GM10248 (cell line): ENCODE measurements at regions not wholly inside any gene's neighbourhood (a gene's known extent, or its start where the extent isn't known, plus 50 kb on each side); places are given as distances from the start of the nearest gene placed in this dataset.

Source experiments
- CTCF ChIA-PET: fragments of 300-600 bp; sonication (Branson Sonifier 250); formaldehyde crosslinking; extraction: SDS; loops from one replicate; lab custom pipeline; 2021; ENCODE audit warnings: antibody characterized with exemption; lab: Yijun Ruan, JAX
- POLR2A ChIA-PET: fragments of 350-650 bp; sonication (Branson Sonifier 250); formaldehyde crosslinking; extraction: SDS; loops from one replicate; lab custom pipeline; 2020; ENCODE audit warnings: antibody characterized with exemption; lab: Yijun Ruan, JAX
- DNase-seq: peaks from one replicate; pipeline ENCODE4 v3.0.0; 2012; ENCODE audit errors: extremely low spot score
- CTCF ChIP-seq: IDR thresholded peaks from 2 replicates; pipeline ENCODE4 v1.5.1; 2012; ENCODE audit warnings: mild to moderate bottlenecking, low read depth; ENCODE audit errors: extremely low read depth, missing control alignments, control extremely low read depth

DNA sequence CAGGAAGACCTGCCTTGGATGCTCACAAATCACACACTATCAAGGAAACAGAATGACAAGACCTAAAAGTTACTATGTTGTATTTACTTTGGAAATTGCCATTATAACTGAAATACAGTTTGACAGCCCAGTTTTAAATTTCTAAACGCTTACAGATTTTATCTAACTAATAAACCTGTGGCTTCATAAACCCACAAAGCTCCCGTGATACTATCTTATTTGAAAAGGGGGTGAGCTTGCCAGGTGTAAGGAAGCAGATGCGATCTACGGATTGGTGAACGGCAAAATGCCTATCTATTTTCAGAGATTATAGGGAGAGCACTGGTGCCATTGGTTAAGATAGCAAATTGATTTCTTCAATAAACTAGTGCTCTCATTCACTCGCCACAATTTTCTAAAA, 485.5 kb downstream of the BCAT1 start:
- no peak for TF ChIP-seq CTCF
- no peak for DNase-seq
- POLR2A ChIA-PET = no interaction called here
- CTCF ChIA-PET = interaction anchor here (1.3 to 1.7 kb wide), 2 partner anchors 20 to 43 kb away, joined by 4 read pairs; no protein-coding TSS in a partner anchor

DNA sequence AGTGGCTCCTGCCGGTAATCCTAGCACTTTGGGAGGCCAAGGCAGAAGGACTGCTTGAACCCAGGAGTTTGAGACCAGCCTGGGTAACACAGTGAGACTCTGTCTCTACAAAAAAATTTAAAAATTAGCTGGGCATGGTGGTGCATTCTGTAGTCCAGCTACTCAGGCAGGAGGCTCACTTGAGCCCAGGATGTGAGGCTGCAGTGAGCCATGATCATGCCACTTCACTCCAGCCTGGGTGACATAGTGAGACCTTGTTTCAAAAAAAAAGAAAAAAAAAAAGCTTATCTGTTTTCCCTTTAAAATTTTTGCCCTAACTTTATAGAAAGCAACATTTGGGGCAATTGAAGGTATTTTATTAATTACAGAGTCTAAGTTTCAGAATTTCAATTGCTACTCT, 486.0 kb downstream of the BCAT1 start:
- no peak for TF ChIP-seq CTCF
- ChIA-PET POLR2A (no interaction called here), CTCF (interaction anchor here (0.9 to 1.7 kb wide), 3 partner anchors 21 to 53 kb away, joined by 3 to 4 read pairs (median 4); no protein-coding TSS in a partner anchor)
- no peak for DNase-seq

GRCh38 chr12:24460506-24460905, 488.4 kb downstream of the BCAT1 start:
- no peak for TF ChIP-seq CTCF
- CTCF ChIA-PET = no interaction called here
- POLR2A ChIA-PET = no interaction called here

DNA sequence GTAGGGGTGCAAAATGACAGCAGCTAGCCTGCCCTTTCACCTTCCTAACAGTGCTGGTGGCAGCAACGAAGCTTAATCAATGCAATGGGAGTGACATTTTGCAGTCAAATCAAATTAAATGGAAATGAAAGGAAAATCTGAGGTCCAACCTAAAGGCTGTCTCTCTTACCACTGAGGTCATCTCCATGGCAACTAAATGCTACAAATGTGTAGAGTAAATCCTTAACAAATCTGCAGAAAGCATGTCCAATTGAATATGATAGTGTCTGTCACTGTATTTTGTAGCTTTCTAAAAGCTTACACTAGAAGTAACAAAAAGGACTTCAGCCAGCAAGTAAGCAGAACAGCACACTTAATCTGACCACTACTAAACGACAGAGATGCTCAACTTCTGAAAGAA, 488.8 kb downstream of the BCAT1 start:
- ChIA-PET CTCF (no interaction called here), POLR2A (no interaction called here)
- no peak for DNase-seq
- TF ChIP-seq CTCF = no peak

More at GRCh38 chr12:24460506-24460905, 488.4 kb downstream of the BCAT1 start:
- DNase-seq = no peak

GRCh38 chr12:24455811-24456210, 493.1 kb downstream of the BCAT1 start:
- TF ChIP-seq CTCF = no peak
- CTCF ChIA-PET = interaction anchor here (0.8 to 1.1 kb wide), 2 partner anchors 11 kb away, joined by 3 to 4 read pairs; no protein-coding TSS in a partner anchor
- DNase-seq = no peak
- POLR2A ChIA-PET = no interaction called here

GRCh38 chr12:24447678-24448077, 498.2 kb upstream of the SOX5 start:
- ChIA-PET CTCF (no interaction called here), POLR2A (no interaction called here)
- no peak for DNase-seq
- no peak for TF ChIP-seq CTCF
